SK-N-SH (cell line): ENCODE measurements at regions not wholly inside any gene's neighbourhood (a gene's known extent, or its start where the extent isn't known, plus 50 kb on each side); places are given as distances from the start of the nearest gene placed in this dataset.

ENCODE experiments used
- CTCF ChIA-PET: fragments of 300-600, 350-600 bp; formaldehyde crosslinking; extraction: SDS; loops from one replicate; lab custom pipeline; 2021; lab: Yijun Ruan, JAX
- POLR2A ChIA-PET: fragments of 350-600 bp; sonication (Branson Sonifier 250); formaldehyde crosslinking; extraction: SDS; loops from one replicate; lab custom pipeline; 2020; ENCODE audit warnings: antibody characterized with exemption, inconsistent platforms; lab: Yijun Ruan, JAX
- DNase-seq: peaks from one replicate; pipeline ENCODE4 v3.0.0; 2012
- H2AFZ ChIP-seq: fragments of 200-600 bp; sonication (generic); 2 replicates; pipeline ENCODE4 v1.8.1; 2016; ENCODE audit warnings: antibody characterized with exemption, mild to moderate bottlenecking, low read depth
- H3F3A ChIP-seq: fragments of 200-600 bp; sonication (generic); replicated peaks from 2 replicates; pipeline ENCODE3; 2016; ENCODE audit warnings: antibody characterized with exemption, mild to moderate bottlenecking; ENCODE audit not compliant: insufficient read depth
- H3K27ac ChIP-seq, 2 experiments: fragments of 200-500 bp in 1 of 2; fragments of 200-600 bp in 1 of 2; sonication (Bioruptor generic) in 1 of 2; sonication (generic), shearing (Covaris generic) in 1 of 2; 2 replicates each; pipeline versions ENCODE4 v1.5.1 to v1.6.1; 2014 to 2016; ENCODE audit warnings: low read depth in 2 of 2, inconsistent platforms in 1 of 2, low read length in 1 of 2, mild to moderate bottlenecking in 1 of 2, mixed read lengths in 1 of 2
- H3K27me3 ChIP-seq: fragments of 200-600 bp; sonication (generic), shearing (Covaris generic); 2 replicates; pipeline ENCODE4 v1.6.1; 2016; ENCODE audit warnings: mixed run types; ENCODE audit not compliant: insufficient read depth
- H3K36me3 ChIP-seq, 2 experiments: fragments of 200-500 bp in 1 of 2; fragments of 200-600 bp in 1 of 2; sonication (Bioruptor generic) in 1 of 2; sonication (generic) in 1 of 2; replicated peaks in 1 of 2; 2 replicates each; pipeline versions ENCODE3 to v1.5.1; 2014 to 2016; ENCODE audit warnings: low read length in 1 of 2, mild to moderate bottlenecking in 1 of 2; ENCODE audit not compliant: insufficient read depth in 2 of 2, control insufficient read depth in 1 of 2
- H3K4me1 ChIP-seq, 2 experiments: fragments of 200-500 bp in 1 of 2; fragments of 200-600 bp in 1 of 2; sonication (Bioruptor generic) in 1 of 2; sonication (generic), shearing (Covaris generic) in 1 of 2; 2 replicates each; pipeline versions ENCODE4 v1.5.1 to v1.6.1; 2014 to 2016; ENCODE audit warnings: low read depth in 1 of 2, low read length in 1 of 2, mixed run types in 1 of 2; ENCODE audit not compliant: insufficient read depth in 2 of 2, control insufficient read depth in 1 of 2
- H3K4me2 ChIP-seq: fragments of 200-600 bp; sonication (generic), shearing (Covaris generic); 2 replicates; pipeline ENCODE4 v1.6.1; 2017; ENCODE audit warnings: mixed run types
- H3K4me3 ChIP-seq, 2 experiments: fragments of 200-500 bp in 1 of 2; fragments of 200-600 bp in 1 of 2; sonication (Bioruptor generic) in 1 of 2; sonication (generic), shearing (Covaris generic) in 1 of 2; 2 replicates each; pipeline versions ENCODE4 v1.5.1 to v1.8.1; 2014 to 2016; ENCODE audit warnings: low read depth in 2 of 2, inconsistent platforms in 1 of 2, low read length in 1 of 2, mild to moderate bottlenecking in 1 of 2, mixed read lengths in 1 of 2, moderate library complexity in 1 of 2
- H3K79me2 ChIP-seq: fragments of 200-600 bp; sonication (generic); 2 replicates; pipeline ENCODE4 v1.8.1; 2017; ENCODE audit warnings: mild to moderate bottlenecking; ENCODE audit not compliant: insufficient read depth
- H3K9ac ChIP-seq: fragments of 200-600 bp; sonication (generic); 2 replicates; pipeline ENCODE4 v1.6.1; 2017; ENCODE audit warnings: mixed run types
- H3K9me2 ChIP-seq: fragments of 200-600 bp; sonication (generic); 2 replicates; pipeline ENCODE4 v1.6.1; 2017; ENCODE audit warnings: mixed run types
- H3K9me3 ChIP-seq: fragments of 200-600 bp; sonication (generic); 2 replicates; pipeline ENCODE4 v1.6.1; 2017; ENCODE audit warnings: mixed run types, mild to moderate bottlenecking, moderate library complexity
- H4K20me1 ChIP-seq: fragments of 200-600 bp; sonication (generic); 2 replicates; pipeline ENCODE4 v1.6.1; 2017; ENCODE audit warnings: mild to moderate bottlenecking, mixed run types; ENCODE audit not compliant: insufficient read depth
- CHD2 ChIP-seq: fragments of 150-350 bp; IDR thresholded peaks from 2 replicates; pipeline ENCODE4 v1.6.1; 2018; ENCODE audit warnings: low read length; ENCODE audit not compliant: partially characterized antibody
- CTCF ChIP-seq: fragments of 200-600 bp; sonication (generic); IDR thresholded peaks from 2 replicates; pipeline ENCODE4 v1.6.1; 2017; ENCODE audit warnings: antibody characterized with exemption, mild to moderate bottlenecking, moderate library complexity
- ELF1 ChIP-seq: IDR thresholded peaks from 2 replicates; pipeline ENCODE4 v1.4.0; 2012
- EP300 ChIP-seq, 2 experiments: IDR thresholded peaks; 2 replicates each; pipeline versions ENCODE4 v1.4.0 to v1.6.1; 2012; ENCODE audit warnings: borderline replicate concordance in 1 of 2, low read depth in 1 of 2, low read length in 1 of 2
- EZH2phosphoT487 ChIP-seq: fragments of 200-600 bp; sonication (generic); IDR thresholded peaks from 2 replicates; pipeline ENCODE4 v1.6.1; 2017; ENCODE audit warnings: low read depth, mixed run types, mild to moderate bottlenecking, antibody characterized with exemption, moderate library complexity, borderline replicate concordance
- FOXM1 ChIP-seq: IDR thresholded peaks from 2 replicates; pipeline ENCODE4 v1.4.0; 2012; ENCODE audit warnings: low read depth, mild to moderate bottlenecking
- JUND ChIP-seq: IDR thresholded peaks from 2 replicates; pipeline ENCODE4 v1.4.0; 2012
- NFIC ChIP-seq: IDR thresholded peaks from 2 replicates; pipeline ENCODE4 v1.4.0; 2012; ENCODE audit warnings: borderline replicate concordance
- PBX3 ChIP-seq: IDR thresholded peaks from 2 replicates; pipeline ENCODE4; 2012
- RXRA ChIP-seq: IDR thresholded peaks from 2 replicates; pipeline ENCODE4 v1.4.0; 2012; ENCODE audit warnings: low read depth, mild to moderate bottlenecking, borderline replicate concordance
- SIN3A ChIP-seq: IDR thresholded peaks from 2 replicates; pipeline ENCODE4 v1.6.1; 2012; ENCODE audit warnings: low read depth, mild to moderate bottlenecking, low read length, moderate library complexity, borderline replicate concordance
- SMC3 ChIP-seq: IDR thresholded peaks from 2 replicates; pipeline ENCODE4 v1.6.1; 2012; ENCODE audit warnings: low read depth, low read length, improper control_type of control experiment
- TAF1 ChIP-seq: IDR thresholded peaks from 2 replicates; pipeline ENCODE4 v1.6.1; 2012; ENCODE audit warnings: low read depth, mild to moderate bottlenecking, low read length, moderate library complexity, borderline replicate concordance
- TEAD4 ChIP-seq: IDR thresholded peaks from 2 replicates; pipeline ENCODE4 v1.4.0; 2012; ENCODE audit warnings: mild to moderate bottlenecking, borderline replicate concordance; ENCODE audit not compliant: insufficient read depth
- USF1 ChIP-seq: IDR thresholded peaks from 2 replicates; pipeline ENCODE4 v1.4.0; 2012; ENCODE audit warnings: low read depth, borderline replicate concordance
- YY1 ChIP-seq: IDR thresholded peaks from 2 replicates; pipeline ENCODE4 v1.4.0; 2012; ENCODE audit warnings: low read depth, mild to moderate bottlenecking
- WGBS: methylation state at CpG from one replicate; pipeline ENCODE4 v1.1.6; 2017; ENCODE audit warnings: low lambda C conversion rate; 5-methylcytosine and 5-hydroxymethylcytosine counted together

- no peak for TF ChIP-seq SIN3A
- no peak for TF ChIP-seq CHD2
- TF ChIP-seq TAF1: no peak
- no peak for TF ChIP-seq NFIC
- no peak for TF ChIP-seq CTCF
- TF ChIP-seq RXRA: no peak
- no peak for TF ChIP-seq SMC3
- TF ChIP-seq EP300 (IDR thresholded peaks at IDR 0.05; ENCODE audit: borderline replicate concordance in 1 of 2, low read depth in 1 of 2, low read length in 1 of 2): no peak
- no peak for TF ChIP-seq ELF1
- TF ChIP-seq USF1: no peak
- TF ChIP-seq YY1: no peak
- TF ChIP-seq FOXM1: no peak
- no peak for TF ChIP-seq EZH2phosphoT487
- TF ChIP-seq PBX3: no peak
- TF ChIP-seq JUND: no peak
- no peak for TF ChIP-seq TEAD4
- no peaks in the 10 kb centered on the region for H3F3A ChIP-seq
- H3K4me3 ChIP-seq: no peak overlapping the region
- no peak overlapping the region for H3K27ac ChIP-seq
- H4K20me1 ChIP-seq: no peaks in the 10 kb centered on the region
- no peak for DNase-seq
- H3K36me3 ChIP-seq: no peaks in the 10 kb centered on the region
- H2AFZ ChIP-seq: no peak overlapping the region
- no peak overlapping the region for H3K4me2 ChIP-seq
- H3K79me2 ChIP-seq: no peaks in the 10 kb centered on the region
- no peaks in the 10 kb centered on the region for H3K9me3 ChIP-seq
- WGBS: 0% methylated on average over 1 of the region's 1 CpG
- peak overlapping the region; percentile 11; the same call in 1 of the 2 replicates for H3K9ac ChIP-seq
- ChIA-PET CTCF (interaction anchor here (0.9 kb wide), 1 partner anchor 92 kb away, joined by 3 read pairs; no protein-coding TSS in a partner anchor), POLR2A (no interaction called here)
- H3K4me1 ChIP-seq: no peaks in the 10 kb centered on the region; a peak in 1 of 4 replicates
- no peaks in the 10 kb centered on the region for H3K9me2 ChIP-seq
- peaks cover 48% of the 10 kb centered on the region for H3K27me3 ChIP-seq
These were observed 76.0 kb upstream of the IFNE start for GRCh38 chr9:21558079-21558478.
